ENCODE measurements at regions not wholly inside any gene's neighbourhood (a gene's known extent, or its start where the extent isn't known, plus 50 kb on each side); places are given as distances from the start of the nearest gene placed in this dataset.

- no peak for TF ChIP-seq CTCF (IDR thresholded peaks at IDR 0.05)
- no peak overlapping the region for H3K4me3 Mint-ChIP-seq
- H3K27ac Mint-ChIP-seq, result no peak overlapping the region
- no peak for DNase-seq
- peaks cover 13% of the 10 kb centered on the region for H3K9me3 Mint-ChIP-seq
- H3K4me1 Mint-ChIP-seq (ENCODE audit: low read depth), result no peaks in the 10 kb centered on the region
- no peaks in the 10 kb centered on the region for H3K27me3 Mint-ChIP-seq (ENCODE audit: insufficient read depth)
- H3K36me3 Mint-ChIP-seq (ENCODE audit: low read depth), result no peaks in the 10 kb centered on the region
Observed at GRCh38 chr5:30752015-30752414, 441.5 kb upstream of the CDH6 start.

GRCh38 chr5:30749971-30750370, 443.5 kb upstream of the CDH6 start:
- H3K27ac Mint-ChIP-seq, result no peak overlapping the region
- H3K9me3 Mint-ChIP-seq, result peaks cover 9% of the 10 kb centered on the region
- DNase-seq, result no peak
- H3K4me1 Mint-ChIP-seq (ENCODE audit: low read depth), result no peaks in the 10 kb centered on the region
- TF ChIP-seq CTCF (IDR thresholded peaks at IDR 0.05), result no peak
- H3K27me3 Mint-ChIP-seq (ENCODE audit: insufficient read depth), result no peaks in the 10 kb centered on the region
- no peak overlapping the region for H3K4me3 Mint-ChIP-seq
- no peaks in the 10 kb centered on the region for H3K36me3 Mint-ChIP-seq (ENCODE audit: low read depth)

- no peaks in the 10 kb centered on the region for H3K27me3 Mint-ChIP-seq (ENCODE audit: insufficient read depth)
- no peaks in the 10 kb centered on the region for H3K36me3 Mint-ChIP-seq (ENCODE audit: low read depth)
- no peak overlapping the region for H3K4me3 Mint-ChIP-seq
- peaks cover 13% of the 10 kb centered on the region for H3K9me3 Mint-ChIP-seq
- H3K4me1 Mint-ChIP-seq (ENCODE audit: low read depth), result no peaks in the 10 kb centered on the region
- TF ChIP-seq CTCF (IDR thresholded peaks at IDR 0.05), result no peak
- no peak for DNase-seq
- H3K27ac Mint-ChIP-seq, result no peak overlapping the region
Observed at GRCh38 chr5:30747412-30747811, 446.1 kb upstream of the CDH6 start.

GRCh38 chr5:30736669-30737068, 456.8 kb upstream of the CDH6 start:
- H3K36me3 Mint-ChIP-seq (ENCODE audit: low read depth), result no peaks in the 10 kb centered on the region
- TF ChIP-seq CTCF (IDR thresholded peaks at IDR 0.05), result no peak
- H3K27ac Mint-ChIP-seq, result no peak overlapping the region
- no peak overlapping the region for H3K4me3 Mint-ChIP-seq
- H3K27me3 Mint-ChIP-seq (ENCODE audit: insufficient read depth), result no peaks in the 10 kb centered on the region
- H3K4me1 Mint-ChIP-seq (ENCODE audit: low read depth), result no peaks in the 10 kb centered on the region
- peaks cover 17% of the 10 kb centered on the region; the same call in 1 of the 2 replicates for H3K9me3 Mint-ChIP-seq
- DNase-seq, result no peak

- Mint-ChIP-seq H3K27me3 (ENCODE audit: insufficient read depth) (no peaks in the 10 kb centered on the region), H3K36me3 (ENCODE audit: low read depth) (no peaks in the 10 kb centered on the region), H3K27ac (no peak overlapping the region), H3K4me1 (ENCODE audit: low read depth) (no peaks in the 10 kb centered on the region), H3K4me3 (no peak overlapping the region), H3K9me3 (peaks cover 12% of the 10 kb centered on the region)
- DNase-seq, result no peak
- TF ChIP-seq CTCF (IDR thresholded peaks at IDR 0.05), result no peak
Observed at GRCh38 chr5:30734118-30734517, 459.4 kb upstream of the CDH6 start.

- no peak for DNase-seq
- Mint-ChIP-seq H3K36me3 (ENCODE audit: low read depth) (no peaks in the 10 kb centered on the region), H3K27ac (no peak overlapping the region), H3K27me3 (ENCODE audit: insufficient read depth) (no peaks in the 10 kb centered on the region), H3K9me3 (peaks cover 7% of the 10 kb centered on the region), H3K4me3 (no peak overlapping the region), H3K4me1 (ENCODE audit: low read depth) (no peaks in the 10 kb centered on the region)
- no peak for TF ChIP-seq CTCF (IDR thresholded peaks at IDR 0.05)
Observed at GRCh38 chr5:30725073-30725472, 468.4 kb upstream of the CDH6 start.
